NOMO-1 treated with dmso at 0.1 percent for 144 hours (cell line): ENCODE measurements at regions not wholly inside any gene's neighbourhood (a gene's known extent, or its start where the extent isn't known, plus 50 kb on each side); places are given as distances from the start of the nearest gene placed in this dataset.

Experiments
- DNase-seq: peaks from one replicate; lab custom pipeline; 2025; ENCODE audit not compliant: unreplicated experiment; lab: John Stamatoyannopoulos, UW

DNA sequence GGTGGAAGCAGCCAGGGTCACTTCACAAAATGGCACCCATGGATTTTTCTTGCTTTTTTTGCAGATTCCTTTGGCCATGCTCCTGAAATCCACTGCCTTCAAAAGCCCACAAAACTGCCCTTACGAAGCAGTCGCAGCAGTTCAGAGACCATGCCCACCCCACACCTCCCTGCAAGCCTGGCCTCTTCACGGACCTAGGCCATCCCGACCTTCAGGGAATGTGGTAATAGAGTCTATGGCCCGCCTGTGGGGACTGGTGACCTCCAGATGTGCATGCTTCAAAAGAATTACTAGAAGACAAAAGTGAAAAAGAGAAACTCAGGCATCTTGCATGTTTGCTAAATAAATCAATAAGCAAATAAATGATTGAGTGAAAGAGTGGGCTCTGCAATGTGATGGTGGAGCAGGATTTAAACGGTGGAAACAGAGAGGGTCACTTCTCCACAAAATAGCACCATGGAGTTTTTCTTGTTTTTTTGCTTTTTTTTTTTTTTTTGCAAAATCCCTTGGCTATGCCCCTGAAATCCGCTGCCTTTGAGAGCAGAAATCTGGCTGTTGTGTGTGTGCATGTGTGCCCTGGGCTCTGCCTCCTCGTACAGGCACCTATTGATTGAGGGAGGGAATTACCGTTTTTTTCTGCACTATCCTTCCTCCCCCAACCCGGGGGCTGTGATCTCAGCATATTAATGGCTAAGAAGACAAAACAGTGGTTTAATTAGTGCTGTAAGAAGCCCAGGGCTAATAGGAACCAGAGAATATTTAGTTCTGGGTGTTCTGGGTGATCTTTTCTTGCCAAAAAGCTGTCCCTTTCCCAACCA is 107.4 kb downstream of the PXDC1 start:
- DNase-seq = no peak

- DNase-seq = no peak
These were observed 110.6 kb downstream of the PXDC1 start for GRCh38 chr6:3640868-3641267.

GRCh38 chr6:3638662-3639061 is 112.9 kb downstream of the PXDC1 start:
- no peak for DNase-seq

DNA sequence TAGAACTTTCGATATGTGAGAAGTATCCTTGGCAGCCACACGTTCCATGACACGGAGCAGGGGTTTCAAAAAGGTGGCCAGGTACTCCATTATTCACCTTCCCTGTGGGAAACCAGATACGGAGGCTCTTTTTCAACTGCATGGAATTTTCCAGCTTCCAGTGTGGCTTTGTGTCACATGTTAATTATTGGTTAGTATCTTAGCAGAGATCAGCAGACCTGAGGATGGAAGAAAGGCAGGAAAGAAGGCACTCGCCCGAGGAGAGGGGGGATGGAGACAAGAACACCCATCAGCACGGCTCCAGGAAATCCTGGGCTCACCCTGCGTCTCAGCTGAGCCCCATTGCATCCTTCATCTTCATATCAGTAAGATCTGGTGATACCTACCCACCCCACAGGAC is 115.5 kb downstream of the PXDC1 start:
- no peak for DNase-seq

DNA sequence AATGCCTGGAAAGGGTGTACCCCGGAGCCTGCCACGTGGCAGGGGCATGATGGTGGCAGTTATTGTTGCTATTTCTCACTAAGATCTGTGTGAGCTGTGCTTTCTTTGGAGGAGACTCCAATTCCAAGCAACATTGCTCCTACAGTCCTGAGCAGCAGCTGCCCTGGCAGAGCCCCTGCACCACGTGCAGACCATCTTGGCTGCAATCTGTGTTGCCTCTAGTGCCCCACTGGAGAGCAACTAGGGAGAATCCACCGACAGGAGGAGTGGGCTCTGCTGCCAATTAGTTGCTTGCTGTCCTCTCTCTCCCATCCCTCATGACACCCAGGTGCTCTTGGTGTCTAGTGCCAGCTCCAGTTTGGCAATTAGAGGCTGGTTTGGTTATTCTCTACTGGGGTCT is 116.0 kb downstream of the PXDC1 start:
- no peak for DNase-seq

- no peak for DNase-seq
These were observed 117.2 kb downstream of the PXDC1 start for GRCh38 chr6:3634280-3634816.

DNA sequence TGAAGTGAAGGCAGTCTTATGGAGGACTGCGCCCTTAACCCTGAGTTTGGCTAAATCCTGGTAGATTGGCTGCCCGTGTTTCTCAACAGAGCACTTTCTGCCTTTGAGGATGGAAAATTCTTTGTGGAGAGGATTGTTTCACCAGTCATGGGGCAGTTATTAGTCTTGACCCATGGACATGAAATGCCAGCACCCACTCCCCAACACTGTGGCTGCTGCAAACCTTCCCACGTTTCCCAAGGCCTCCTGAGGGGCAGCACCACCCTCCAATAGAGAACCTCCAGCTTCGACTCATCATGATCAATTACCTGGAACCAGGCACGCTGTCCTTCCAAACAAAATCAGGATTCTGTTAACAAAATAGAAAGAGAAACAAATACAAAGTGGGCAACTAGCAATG is 117.8 kb downstream of the PXDC1 start:
- no peak for DNase-seq

DNA sequence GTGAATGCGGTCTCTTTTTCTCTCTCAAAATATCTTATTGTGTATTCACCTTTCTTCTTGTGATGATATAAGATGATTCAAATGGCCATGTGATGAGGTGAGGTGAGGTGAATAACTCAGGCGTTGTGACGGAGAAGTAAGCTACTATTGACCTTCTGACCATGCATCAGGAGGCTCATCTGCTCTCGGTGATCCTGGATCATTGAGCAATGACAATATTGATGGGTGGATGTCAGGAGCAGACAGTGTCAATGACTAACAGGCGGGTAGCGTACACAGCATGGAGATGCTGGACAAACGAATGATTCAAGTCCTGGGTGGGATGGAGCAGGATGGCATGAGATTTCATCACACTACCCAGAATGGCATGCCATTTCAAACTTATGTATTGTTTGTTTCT is 119.6 kb downstream of the PXDC1 start:
- no peak for DNase-seq

DNA sequence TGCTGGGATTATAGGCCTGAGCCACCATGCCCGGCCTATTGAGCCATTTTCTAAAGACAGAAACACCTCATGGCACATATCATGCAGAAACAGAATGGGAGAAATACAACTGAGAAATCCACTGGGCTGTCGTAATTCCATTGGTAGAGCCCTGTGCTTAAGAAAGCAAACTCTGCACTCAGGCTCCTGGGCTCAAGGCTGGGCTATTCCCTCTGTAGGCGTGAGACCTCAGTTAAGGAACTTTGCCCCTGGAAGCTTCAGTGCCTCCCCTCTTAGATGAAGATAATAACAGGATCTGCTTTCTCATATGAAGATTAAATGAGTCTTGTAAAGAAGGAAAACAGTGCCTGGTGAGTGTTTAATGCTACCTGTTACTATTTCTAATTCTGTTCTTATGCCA is 120.3 kb downstream of the PXDC1 start:
- DNase-seq = no peak

GRCh38 chr6:3630258-3630835 is 121.2 kb downstream of the PXDC1 start:
- no peak for DNase-seq

DNA sequence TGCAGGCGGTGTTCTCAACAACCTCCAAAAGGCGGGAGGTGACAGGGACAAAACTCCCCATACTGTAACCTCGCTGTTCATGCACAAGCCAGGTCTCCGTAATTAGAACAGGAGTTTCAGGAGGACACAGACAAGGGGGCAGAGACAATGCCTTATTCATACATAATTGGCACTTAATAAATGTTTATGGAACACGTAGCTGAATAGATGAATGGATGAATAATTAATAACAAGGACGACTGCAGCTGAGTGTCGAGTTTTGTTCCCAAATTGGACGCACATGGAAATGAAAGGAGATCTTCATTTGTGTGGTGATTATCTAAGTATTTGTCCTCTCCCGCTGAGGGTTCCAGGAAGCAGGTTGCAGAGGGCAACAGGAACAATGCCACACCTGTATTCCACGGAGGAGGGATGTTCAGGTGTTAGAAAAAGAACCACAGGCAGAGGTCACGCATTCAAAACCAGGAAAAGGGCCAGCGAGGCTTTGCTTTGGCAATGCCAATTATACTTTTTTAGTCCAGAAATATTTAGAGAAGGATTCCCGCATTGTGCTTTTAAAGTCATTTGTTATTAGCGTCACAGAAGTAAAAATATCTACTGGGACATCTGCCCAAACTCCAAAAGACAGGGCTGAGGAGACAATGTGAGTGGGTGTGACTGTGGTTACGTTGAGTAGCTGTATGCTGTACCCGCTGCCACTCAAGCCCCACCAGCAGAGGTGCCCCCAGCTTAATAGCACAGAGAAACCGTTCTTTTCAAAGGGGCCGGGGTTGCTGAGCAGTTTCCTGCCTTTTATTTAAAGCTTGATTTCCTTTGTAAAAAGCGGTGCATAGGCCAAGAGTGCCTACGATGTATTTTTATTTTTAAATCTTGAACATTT is 123.3 kb downstream of the PXDC1 start:
- DNase-seq = no peak

- DNase-seq = no peak
These were observed 124.0 kb downstream of the PXDC1 start for GRCh38 chr6:3627501-3627900.

DNA sequence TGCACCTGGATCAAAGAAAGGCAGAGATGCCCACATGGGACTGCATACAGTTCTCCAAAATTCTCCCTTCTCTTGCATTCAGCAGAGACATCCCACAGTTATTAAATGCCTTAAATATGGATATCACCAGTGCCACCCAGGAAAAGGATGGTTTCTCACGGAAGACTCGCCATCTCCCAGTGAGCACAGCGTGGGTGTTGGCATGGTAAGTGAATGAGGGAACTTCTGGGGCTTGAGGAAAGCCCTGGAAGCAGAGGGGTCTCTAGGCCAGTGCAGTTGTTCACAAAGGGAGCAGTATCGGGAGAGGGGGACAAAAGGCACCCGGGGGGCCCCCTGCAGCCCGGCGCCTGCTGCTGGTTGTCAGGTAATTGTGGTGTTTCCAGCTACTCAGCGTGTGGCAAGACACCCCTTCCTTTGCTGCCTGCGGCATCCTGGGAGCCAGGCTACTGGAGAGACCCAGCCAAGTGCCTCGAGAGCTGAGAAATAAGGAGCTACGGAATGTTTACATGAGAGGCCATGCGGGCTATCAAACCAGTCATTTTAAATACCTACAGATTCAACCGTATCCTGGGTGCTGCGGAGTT is 125.4 kb downstream of the PXDC1 start:
- DNase-seq = no peak

DNA sequence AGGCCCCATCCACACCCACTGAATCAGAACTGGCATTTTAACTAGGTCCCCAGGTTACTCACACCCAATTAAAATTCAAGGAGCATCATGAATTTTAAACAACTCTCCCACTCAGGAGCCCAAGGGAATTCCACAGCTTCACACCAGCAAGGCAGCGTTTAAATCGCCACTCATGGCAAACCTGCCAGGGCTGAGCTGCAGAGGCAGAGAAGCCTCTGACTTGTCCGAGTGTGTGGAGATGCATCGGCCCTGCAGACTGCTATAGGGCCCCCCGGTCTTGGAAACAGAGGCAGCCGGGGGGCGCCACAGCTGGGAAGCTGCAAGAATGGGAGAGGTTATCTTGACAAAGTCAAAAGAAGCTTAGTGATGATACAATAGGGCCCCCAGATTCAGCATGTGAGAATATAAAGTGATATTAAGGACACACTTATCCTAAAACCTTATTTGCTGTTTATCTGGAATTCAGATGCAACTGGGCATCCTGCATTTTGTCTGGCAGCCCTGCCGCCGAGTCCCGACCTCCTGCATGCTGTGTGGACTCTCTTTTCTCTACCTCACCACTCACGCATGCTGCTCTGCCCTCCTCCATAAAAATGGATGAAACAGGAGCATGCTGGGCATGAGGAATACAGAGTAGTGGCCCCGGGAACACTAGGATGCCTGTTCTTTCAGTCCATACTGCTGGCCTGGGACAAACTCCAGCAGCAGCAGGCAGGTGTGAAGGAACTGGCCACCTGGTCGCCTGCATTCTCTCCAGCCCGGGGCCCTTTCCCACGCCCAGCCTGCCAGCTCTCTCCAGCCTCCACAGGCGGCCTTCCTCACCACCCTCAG is 126.1 kb downstream of the PXDC1 start:
- DNase-seq = no peak

- no peak for DNase-seq
These were observed 127.0 kb downstream of the PXDC1 start for GRCh38 chr6:3624250-3625136.

- DNase-seq = no peak
These were observed 127.9 kb downstream of the PXDC1 start for GRCh38 chr6:3623451-3624249.

DNA sequence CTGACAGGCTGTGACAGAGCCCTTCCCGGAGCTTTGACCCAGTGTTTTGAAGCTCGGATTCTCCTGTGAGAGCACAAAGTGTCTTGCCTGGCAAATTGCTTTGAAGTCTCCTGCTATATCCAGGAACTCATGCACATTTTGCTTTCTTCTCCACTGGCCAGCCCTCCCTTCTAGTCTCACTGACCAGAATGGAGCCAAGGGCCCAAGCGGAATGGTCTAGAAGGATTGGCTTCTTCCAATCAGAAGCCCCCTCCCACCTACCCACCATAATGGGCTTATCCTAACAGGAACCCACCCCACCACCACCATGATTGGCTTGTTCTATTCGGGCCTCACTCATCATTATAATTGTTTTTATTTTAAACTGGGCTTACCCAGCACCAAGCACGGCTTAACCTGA is 130.1 kb downstream of the PXDC1 start:
- DNase-seq = no peak

GRCh38 chr6:3620937-3621336 is 130.6 kb downstream of the PXDC1 start:
- DNase-seq = no peak

GRCh38 chr6:3620389-3620788 is 131.1 kb downstream of the PXDC1 start:
- no peak for DNase-seq
